ENCODE measurements at regions not wholly inside any gene's neighbourhood (a gene's known extent, or its start where the extent isn't known, plus 50 kb on each side); places are given as distances from the start of the nearest gene placed in this dataset.
"Not testable (repeated sequence)": the region's sequence is repeated elsewhere in the genome, so short reads cannot be mapped to it uniquely, and the experiment has no call there.

DNA sequence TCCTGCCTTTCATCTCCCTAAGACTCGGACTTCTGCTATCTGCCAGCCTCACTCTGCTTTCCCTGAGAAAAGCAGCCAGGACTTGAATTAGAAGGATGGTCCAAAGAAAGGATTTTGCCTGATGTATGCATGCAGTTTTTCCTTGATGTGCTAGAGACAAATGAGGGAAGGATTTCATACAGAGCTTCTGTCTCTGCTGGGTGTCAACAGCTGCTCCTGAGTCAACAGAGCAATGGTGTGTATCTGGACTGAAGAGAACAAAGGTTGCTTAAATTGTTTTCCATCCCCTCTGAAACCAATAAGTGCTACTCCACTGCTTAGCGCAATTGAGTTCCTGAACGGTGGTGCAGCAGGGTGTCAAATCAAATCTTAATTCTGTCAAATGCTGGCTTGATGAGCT is 680.6 kb upstream of the C16orf82 start:
- no peak for DNase-seq (ENCODE audit: low read depth)

DNA sequence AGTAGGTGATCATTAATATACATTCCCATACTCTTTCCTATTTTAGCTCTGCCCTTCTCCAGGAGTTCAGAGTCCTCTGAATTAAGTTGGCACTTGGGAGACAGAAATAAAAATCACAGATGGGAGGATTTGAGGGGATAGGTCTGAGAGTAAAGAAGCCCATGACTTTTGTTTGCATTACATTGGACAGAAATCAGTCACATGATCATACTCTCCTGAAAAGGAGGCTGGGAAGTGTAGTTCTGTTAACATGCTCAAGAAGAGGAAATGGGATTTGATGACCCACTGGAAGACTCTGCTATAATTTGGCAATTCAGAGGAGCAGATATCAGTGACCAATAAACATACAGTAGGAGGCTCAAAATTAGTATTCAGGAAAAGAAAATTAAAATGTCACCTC is 674.9 kb upstream of the C16orf82 start:
- no peak for DNase-seq (ENCODE audit: low read depth)

DNA sequence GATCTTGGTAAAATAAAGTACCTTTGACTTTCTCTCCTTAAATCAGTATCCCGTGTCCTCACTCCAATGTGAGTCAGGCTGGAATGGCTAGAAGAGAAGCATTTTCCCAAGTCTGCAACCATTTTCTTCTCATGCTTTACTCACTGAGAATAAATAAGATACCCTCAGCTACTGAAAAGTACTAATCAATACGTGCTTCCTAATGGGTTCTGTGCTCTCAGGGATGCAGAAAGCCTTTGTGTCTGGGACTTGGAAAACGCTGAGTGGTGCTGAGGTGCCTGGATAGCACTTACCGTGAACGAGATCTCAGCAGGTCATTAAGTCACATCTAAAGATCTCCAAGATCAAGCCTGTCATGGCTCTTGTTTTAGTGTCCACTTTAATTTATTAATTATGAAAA is 672.3 kb upstream of the C16orf82 start:
- DNase-seq (ENCODE audit: low read depth) = no peak

DNA sequence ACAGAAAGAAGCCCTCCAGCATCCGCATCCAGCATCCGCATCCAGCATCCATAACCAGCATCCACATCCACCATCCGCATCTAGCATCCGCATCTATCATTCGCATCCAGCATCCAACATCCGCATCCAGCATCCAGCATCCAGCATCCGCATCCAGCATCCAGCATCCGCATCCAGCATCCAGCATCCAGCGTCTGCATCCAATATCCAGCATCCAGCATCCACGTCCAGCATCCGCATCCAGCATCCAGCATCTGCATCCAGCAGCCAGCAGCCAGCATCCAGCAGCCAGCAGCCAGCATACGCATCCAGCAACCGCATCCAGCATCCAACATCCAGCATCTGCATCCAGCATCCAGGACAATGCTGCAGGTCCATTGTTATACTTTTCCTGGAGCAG is 671.0 kb upstream of the C16orf82 start:
- DNase-seq (ENCODE audit: low read depth) = no peak

DNA sequence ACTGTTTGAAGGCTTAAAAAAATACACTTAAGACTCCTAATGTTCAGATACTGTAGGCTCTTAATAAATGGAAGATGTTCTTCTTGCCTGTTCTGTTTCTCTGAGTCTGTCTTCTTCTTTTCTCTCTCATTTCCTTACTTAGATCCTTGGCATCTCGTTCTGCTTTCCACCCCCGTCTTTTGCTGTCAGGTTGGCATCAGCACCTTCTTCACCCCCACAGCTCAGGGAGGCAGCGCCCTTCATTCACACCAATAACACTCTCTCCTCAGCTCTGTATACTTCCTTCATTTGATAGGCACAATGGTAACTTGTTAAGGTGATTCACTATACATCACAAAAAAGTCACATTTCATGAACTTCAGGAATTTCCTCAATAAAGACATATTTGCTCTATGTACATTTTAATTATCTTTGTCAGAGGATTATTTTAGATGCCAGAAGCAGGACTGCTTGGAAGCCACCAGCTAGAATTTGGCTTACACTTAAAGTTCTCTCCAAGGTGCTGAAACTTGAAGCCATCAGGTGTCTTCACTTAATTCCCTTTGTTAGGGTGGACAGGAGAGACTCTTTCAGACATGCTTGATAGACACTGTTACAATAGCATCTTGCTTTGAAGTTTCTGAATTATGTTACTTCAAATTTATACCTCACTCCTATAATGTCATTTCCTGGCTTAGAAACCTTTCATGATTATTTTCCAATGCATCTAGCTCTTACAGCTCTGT is 670.1 kb upstream of the C16orf82 start:
- no peak for DNase-seq (ENCODE audit: low read depth)

DNA sequence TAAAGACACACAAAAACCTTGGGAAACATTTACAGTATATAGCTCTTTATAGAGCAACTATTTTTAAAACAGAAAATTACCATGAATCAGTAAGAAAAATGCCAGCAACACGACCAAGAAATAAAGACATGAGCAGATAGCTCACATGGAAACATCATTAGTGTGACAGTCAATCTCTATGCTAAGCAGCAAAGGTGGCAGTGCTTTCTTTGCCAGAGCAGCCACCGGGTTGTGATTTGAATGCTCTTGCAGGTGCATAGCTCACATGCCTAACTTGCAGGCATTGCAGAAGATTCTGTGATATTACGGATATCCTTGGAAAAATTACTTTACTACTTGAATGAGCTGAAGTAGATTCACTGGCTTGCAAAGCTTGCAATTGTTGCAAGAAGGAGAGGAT is 652.9 kb upstream of the C16orf82 start:
- DNase-seq (ENCODE audit: low read depth) = no peak

DNA sequence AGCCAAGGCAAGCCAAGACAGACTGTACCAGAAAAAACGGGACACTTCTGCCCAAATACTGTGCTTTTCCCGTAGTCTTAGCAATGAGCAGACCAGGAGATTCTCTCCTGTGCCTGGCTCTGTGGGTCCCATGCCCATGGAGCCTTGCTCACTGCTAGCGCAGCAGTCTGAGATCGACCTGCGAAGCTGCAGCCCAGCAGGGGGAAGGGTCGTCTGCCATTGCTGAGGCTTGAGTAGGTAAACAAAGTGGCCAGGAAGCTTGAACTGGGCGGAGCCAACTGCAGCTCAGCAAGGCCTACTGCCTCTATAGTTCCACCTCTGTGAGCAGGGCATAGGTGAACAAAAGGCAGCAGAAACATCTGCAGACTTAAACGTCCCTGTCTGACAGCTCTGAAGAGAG is 647.3 kb upstream of the C16orf82 start:
- not testable (repeated sequence) for DNase-seq (ENCODE audit: low read depth)

DNA sequence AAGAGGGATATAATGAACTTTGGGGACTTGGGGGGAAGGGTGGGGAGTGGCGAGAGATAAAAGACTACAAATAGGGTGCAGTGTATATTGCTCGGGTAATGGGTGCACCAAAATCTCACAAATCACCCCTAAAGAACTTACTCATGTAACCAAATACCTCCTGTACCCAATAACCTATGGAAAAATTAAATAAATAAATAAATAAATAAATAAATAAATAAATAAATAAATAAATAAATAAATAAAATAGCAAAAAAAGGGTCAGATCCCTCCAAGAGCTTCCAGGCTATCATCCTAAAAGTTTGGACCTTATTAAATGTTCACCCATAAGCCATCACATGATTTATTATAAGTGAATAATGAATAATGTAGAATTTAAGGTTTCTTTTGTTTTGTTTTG is 636.1 kb upstream of the C16orf82 start:
- DNase-seq (ENCODE audit: low read depth) = no peak

DNA sequence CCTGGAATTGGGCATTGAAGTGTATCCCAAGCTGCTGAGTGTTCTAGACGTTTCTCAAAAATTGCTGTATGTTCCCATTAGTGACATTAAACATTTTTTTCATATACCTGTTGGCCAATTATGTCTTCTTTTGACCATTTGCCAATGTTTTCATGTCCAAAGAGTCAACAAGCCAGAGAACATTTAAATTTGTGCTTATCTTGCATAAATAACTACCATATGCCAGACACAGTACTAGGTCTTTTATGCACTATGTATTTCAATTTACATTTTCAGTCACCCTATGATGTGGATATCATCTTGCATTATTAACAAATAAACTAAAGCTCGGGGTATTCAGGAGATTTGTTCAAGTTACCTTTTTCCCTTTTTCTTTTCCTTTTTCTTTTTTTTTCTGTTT is 632.9 kb upstream of the C16orf82 start:
- no peak for DNase-seq (ENCODE audit: low read depth)

DNA sequence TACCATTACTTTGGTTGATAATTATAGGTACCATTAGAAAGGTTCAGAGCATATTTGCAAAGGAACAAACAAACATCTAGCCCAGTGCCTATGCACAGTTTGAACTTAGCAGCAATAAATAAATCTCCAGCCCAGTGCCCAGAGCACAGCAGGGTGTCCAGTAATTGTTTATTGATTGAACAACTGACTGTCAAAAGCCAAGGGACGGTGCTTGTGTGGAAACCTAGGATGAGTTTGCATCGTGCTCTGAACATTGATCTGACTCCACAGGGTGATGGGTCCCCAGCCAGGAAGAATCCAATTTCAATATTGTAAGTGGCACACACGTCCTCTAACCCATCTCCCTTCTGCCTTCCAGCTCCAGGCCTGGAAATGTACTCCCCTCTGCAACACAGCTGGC is 625.5 kb upstream of the C16orf82 start:
- no peak for DNase-seq (ENCODE audit: low read depth)

DNA sequence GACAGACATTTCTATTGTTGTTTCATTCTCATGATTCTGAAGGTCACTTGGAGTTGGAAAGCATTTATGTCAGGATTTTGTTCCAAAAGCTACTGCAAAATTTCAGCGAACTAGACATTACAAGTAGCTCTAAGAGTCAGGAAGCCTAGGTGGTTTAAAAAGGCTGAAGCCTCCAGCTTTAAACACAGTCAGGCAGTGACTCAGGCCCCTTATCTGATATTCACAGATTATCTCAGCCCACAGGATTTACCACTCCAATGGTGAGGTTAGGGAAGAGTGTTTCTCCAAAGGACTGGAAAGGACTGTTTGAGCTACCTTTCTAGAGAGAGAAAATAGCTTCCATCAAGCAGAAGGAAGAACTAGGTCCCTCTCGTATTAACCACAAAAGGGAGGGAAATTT is 624.4 kb upstream of the C16orf82 start:
- DNase-seq (ENCODE audit: low read depth) = no peak

DNA sequence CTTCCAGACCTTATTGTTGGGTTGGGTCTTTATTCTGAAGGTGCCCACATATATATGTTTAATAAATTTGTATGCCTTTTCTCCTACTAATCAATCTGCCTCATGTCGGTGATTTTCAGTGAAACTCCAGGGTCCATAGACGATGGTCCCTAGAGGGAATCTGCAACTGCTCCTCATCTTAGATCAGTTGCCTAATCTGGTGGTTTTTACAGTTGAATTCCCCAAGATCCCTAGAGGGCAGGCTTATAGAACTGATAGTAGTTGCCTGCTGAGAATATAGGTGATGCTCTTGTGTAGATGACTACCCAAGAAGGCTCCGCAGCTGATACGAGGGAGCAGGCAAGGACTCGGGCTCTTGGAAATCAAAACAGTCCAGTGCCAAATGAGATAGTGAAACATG is 619.2 kb upstream of the C16orf82 start:
- DNase-seq (ENCODE audit: low read depth) = no peak

DNA sequence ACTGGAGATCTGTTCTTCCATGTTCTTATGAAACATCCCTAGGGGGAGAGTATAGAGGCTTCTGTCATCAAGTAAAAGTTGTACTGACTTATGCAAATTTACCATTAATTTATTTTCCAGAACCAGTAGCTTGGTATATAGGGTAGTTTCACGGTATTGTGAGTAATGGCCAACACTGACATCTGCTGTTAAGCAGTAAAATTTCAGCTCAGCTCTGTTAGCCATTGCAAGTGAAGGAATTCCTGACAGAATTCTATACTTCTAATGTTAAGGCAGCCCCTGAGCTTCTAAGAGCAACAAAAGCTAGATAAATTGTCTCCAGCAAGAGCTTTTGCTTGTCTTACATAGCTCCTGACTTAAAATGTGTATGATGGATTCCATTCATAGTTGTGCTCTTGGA is 613.5 kb upstream of the C16orf82 start:
- DNase-seq (ENCODE audit: low read depth) = no peak

DNA sequence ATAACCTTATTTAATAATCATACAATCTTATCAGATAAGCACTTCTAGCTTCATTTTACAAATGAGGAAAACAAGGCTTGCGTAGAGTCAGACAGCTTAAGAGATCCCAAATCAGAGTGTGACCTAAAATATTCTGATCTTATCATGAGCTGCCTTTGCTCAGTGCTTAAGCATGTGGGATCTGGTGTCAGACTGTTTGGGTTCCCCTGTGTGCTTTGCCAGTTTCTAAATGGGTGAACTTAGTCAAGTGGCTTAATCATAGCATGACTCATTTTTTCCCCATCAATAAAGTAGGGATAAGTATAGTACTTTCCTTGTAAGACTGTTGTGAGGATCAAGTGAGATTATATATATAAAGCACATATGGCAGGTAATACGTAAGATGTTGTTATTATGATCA is 612.6 kb upstream of the C16orf82 start:
- DNase-seq (ENCODE audit: low read depth) = peak; percentile 0

DNA sequence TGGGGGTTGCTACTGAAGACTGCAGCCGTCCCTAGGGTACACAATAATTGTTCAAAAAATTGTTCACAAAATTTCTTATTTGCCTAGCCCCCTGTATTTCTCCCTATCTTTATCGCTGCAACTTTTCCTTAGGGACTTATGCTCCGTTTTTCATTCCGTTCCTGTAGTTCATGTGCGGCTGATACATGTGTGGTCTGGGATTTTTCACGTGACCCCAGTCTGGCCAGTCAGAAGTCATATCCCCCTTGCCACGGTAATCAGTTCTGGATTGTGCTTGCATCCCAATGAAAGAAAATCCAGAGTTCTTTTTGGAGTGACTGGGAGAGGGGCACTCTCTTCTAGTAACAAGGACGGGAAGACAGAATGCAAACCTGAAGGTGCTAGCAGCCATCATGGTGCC is 610.7 kb upstream of the C16orf82 start:
- DNase-seq (ENCODE audit: low read depth) = no peak

DNA sequence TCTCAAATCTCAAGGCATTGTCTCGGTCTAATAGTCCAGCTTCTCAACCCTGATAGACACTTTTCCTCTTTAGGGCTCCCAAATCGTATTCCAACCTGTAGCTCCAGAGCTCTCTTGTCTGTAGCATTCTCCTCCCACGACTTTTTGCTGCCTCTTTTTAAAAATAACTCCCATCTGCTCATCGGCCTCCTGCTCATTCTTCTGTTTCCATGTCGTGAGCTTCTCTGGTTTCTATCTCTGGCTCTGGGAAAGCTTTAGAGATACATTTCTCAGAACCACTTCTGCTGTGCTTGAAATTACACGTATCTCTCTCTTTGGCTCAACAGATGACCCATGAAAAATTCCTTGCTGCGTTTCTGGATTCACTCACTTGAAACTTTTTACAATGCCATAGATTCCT is 609.6 kb upstream of the C16orf82 start:
- no peak for DNase-seq (ENCODE audit: low read depth)

DNA sequence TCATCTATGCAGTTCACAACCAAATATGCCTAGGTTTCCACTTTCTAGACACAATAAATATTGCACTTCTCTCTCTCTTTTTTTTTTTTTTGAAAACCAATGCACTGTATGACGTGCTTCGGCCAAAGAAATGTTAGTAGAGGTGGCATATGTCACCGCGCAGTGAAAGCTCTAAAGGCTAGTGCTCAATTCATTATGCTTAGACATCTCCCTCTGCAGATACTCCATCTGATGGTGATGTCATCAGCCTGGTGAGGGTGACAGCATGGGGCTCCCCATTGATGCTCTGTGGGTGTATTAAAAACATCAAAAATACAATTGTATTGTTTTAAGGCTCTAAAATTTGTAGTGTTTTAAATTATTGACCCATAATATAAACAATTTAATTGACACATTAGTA is 608.8 kb upstream of the C16orf82 start:
- DNase-seq (ENCODE audit: low read depth) = no peak

DNA sequence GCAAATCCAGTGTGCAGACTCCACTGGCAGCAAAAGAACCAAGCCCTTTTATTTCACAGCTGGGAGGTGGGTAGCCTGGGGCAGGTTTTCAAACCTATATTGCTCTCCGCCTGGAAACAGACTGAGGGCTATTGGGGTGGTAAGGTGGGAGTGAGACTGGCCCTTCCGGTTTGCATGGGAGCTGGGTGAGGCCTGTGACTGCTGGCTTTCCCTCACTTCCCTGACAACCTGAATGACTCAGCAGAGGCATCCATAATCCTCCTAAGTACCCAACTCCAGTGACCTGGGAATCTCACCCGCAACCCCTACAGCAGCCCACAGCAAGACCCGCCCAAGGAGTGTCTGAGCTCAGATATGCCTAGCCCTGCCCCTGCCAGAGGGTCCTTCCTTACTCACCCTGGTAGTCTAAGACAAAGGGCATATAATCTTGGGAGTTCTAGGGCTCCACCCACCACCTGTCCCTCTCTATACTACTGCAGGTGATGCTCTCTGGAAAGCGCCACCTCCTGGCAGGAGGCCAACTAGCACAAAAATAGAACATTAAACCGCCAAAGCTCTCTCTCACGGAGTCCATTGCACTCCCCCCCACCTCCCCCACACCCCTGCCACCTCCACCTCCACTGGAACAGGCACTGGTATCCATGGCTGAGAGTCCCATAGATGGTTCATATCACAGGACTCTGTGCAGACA is 602.0 kb upstream of the C16orf82 start:
- no peak for DNase-seq (ENCODE audit: low read depth)

DNA sequence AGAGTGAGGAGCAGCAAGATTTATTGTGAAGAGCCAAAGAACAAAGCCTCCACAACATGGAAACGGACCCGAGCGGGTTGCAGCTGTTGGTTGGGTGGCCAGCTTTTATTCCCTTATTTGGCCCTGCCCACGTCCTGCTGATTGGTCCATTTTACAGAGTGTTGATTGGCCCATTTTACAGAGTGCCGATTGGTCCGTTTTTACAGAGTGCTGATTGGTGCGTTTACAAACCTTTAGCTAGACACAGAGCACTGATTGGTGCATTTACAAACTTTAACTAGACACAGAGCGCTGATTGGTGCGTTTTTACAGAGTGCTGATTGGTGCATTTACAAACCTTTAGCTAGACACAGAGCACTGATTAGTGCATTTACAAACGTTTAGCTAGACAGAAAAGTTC is 592.3 kb upstream of the C16orf82 start:
- DNase-seq (ENCODE audit: low read depth) = not testable (repeated sequence)

DNA sequence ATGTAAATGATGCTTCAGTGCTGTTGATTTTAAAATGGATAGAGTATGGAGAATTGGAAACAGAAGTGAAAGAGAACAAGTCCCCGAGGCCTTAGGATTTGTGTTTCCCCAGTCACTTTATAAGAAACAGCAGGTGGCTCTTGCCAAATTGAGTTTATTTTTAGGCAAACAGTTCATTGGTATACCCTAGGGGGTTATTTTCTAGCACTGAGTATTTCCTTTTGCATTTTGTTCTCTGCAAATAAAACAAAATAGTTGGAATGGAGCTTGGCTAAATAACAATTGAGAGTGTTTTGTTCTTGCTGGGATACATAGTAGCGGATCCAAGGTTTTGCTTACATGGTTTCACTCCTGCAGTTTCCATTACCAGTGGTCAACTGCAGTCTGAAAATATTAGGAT is 591.1 kb upstream of the C16orf82 start:
- DNase-seq (ENCODE audit: low read depth) = no peak

DNA sequence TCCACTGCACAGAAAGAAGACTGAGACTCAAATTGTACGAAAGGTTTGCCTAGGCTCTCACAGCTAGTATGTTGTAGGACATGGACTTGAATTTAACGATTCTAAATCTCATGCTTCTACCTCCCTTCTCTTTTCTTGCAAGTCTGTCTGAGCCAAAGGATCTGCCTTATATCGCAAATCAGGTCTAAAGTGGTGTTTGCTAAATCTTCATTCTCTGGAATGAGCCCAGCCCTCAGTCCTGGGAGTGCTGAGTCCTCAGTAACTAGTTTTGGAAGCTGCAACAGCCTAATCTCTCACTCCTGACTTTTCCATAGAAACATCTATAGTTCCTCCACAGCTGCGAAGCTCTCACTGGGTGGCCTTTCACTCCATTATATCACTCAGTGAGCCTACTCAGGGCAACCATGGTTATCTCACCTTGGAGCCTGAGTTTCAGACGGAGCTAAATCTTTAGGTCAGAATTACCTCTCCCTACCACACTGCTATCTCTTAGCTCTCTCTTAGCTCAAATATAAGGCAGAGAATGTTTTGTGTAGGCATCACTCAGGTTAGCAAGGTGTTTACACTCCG is 575.5 kb upstream of the C16orf82 start:
- DNase-seq (ENCODE audit: low read depth) = no peak

DNA sequence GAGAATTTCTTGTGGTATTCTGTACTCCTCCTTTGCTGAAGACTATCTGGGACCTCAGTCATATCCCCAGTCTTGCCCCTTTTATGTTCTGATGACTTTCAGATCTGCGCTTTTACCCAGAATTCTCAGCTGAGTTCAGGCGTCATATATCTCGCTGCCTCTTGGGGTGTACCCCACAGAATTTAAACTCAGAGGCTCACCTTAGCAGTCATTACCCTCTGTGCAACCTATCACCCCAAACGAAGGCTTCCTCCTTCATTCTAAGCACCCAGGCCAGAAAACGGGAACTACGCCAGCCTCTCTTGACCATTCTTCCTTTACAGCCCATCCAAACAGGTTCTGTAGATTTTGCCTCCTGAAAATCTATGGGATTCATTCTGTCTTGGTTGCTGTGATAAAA is 574.8 kb upstream of the C16orf82 start:
- DNase-seq (ENCODE audit: low read depth) = no peak

DNA sequence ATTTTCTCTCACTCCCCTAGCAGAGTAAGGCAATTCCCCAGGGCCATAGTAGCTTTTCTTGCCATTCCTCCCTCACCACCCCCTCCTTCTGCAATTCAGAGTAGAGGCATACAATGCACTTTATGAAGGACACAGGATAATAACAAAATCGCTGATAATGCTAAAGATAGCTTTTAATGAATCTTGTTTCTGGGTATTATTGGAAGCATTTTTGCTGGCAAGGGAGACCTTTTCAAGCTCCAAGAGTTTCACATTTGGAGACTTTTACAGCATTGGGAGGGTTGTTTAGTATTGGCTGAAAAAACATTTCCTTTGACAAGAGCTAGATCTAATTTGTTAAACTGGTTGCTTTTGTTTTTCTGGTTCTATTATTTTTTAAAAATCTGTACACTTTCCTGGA is 573.0 kb upstream of the C16orf82 start:
- DNase-seq (ENCODE audit: low read depth) = no peak

Data from LHCN-M2 (cell line).